H1 (cell line): ENCODE measurements at regions not wholly inside any gene's neighbourhood (a gene's known extent, or its start where the extent isn't known, plus 50 kb on each side); places are given as distances from the start of the nearest gene placed in this dataset.

Source experiments
- CTCF ChIA-PET: fragments of 300-600 bp; sonication (Branson Sonifier 250); formaldehyde crosslinking; loops from one replicate; lab custom pipeline; 2021; ENCODE audit not compliant: partially characterized antibody; lab: Charles Lee
- POLR2A ChIA-PET: fragments of 300-600 bp; sonication (Branson Sonifier 250); formaldehyde crosslinking; loops from one replicate; lab custom pipeline; 2021; ENCODE audit warnings: inconsistent platforms; ENCODE audit not compliant: partially characterized antibody; lab: Charles Lee
- DNase-seq, 2 experiments: peaks; one replicate each; pipeline versions ENCODE4 v3.0.0 to v3.0.0-alpha.2; 2010 to 2022; ENCODE audit warnings: low spot score in 2 of 2, low read depth in 1 of 2, mixed read lengths in 1 of 2
- FAIRE-seq: peaks from 2 replicates; lab custom pipeline; 2011; peaks lifted over from hg19 to GRCh38; lab: Jason Lieb, UNC
- H2AFZ ChIP-seq: 2 replicates; pipeline ENCODE4 v1.8.1; 2012; ENCODE audit warnings: low read length, inconsistent platforms
- H2AK5ac ChIP-seq: 2 replicates; pipeline ENCODE4 v1.6.1; 2013; ENCODE audit warnings: low read depth, low read length
- H2BK120ac ChIP-seq: replicated peaks from 2 replicates; pipeline ENCODE3; 2013; ENCODE audit warnings: low read depth, low read length, inconsistent platforms
- H2BK12ac ChIP-seq: 2 replicates; pipeline ENCODE4 v1.6.1; 2013; ENCODE audit warnings: low read depth, low read length
- H2BK15ac ChIP-seq: 2 replicates; pipeline ENCODE4 v1.6.1; 2013; ENCODE audit warnings: low read length
- H2BK20ac ChIP-seq: 2 replicates; pipeline ENCODE4 v1.6.1; 2013; ENCODE audit warnings: low read length
- H2BK5ac ChIP-seq: 2 replicates; pipeline ENCODE4 v1.6.1; 2013; ENCODE audit warnings: low read depth, low read length
- H3K14ac ChIP-seq: 2 replicates; pipeline ENCODE4 v1.6.1; 2013; ENCODE audit warnings: inconsistent platforms; ENCODE audit not compliant: insufficient read length
- H3K18ac ChIP-seq: 2 replicates; pipeline ENCODE4 v1.6.1; 2013; ENCODE audit warnings: low read length; ENCODE audit errors: extremely low read depth
- H3K23ac ChIP-seq: 2 replicates; pipeline ENCODE4 v1.6.1; 2013; ENCODE audit warnings: inconsistent platforms; ENCODE audit not compliant: insufficient read length
- H3K23me2 ChIP-seq: 2 replicates; pipeline ENCODE4 v1.6.1; 2013; ENCODE audit warnings: low read depth, low read length
- H3K27ac ChIP-seq: 2 replicates; pipeline ENCODE4 v1.6.1; 2011; ENCODE audit warnings: low read depth, low read length, inconsistent platforms
- H3K27me3 ChIP-seq, 4 experiments: replicated peaks in 1 of 4; 1 replicate in 1 of 4; 2 replicates in 3 of 4; pipeline versions ENCODE4 v1.6.1 to v1.8.1; 2011 to 2013; ENCODE audit warnings: low read length in 3 of 4, mild to moderate bottlenecking in 3 of 4, inconsistent platforms in 2 of 4, mixed read lengths in 2 of 4, moderate library complexity in 1 of 4; ENCODE audit not compliant: control insufficient read depth in 3 of 4, insufficient read depth in 3 of 4; ENCODE audit errors: extremely low read depth in 1 of 4
- H3K36me3 ChIP-seq, 4 experiments: 2 replicates each; pipeline versions ENCODE4 v1.6.1 to v1.8.1; 2011 to 2013; ENCODE audit warnings: mild to moderate bottlenecking in 4 of 4, low read length in 3 of 4, moderate library complexity in 2 of 4, control low read depth in 1 of 4, inconsistent platforms in 1 of 4; ENCODE audit not compliant: insufficient read depth in 4 of 4, control insufficient read depth in 2 of 4
- H3K4ac ChIP-seq: replicated peaks from 2 replicates; pipeline ENCODE3; 2013; ENCODE audit warnings: low read length, low read depth, mixed read lengths, inconsistent platforms; ENCODE audit not compliant: insufficient read length
- H3K4me1 ChIP-seq, 4 experiments: replicated peaks in 1 of 4; 1 replicate in 1 of 4; 2 replicates in 3 of 4; pipeline versions ENCODE4 v1.6.1 to v1.8.1; 2011 to 2013; ENCODE audit warnings: low read length in 3 of 4, inconsistent platforms in 2 of 4, mixed read lengths in 1 of 4; ENCODE audit not compliant: insufficient read depth in 4 of 4, control insufficient read depth in 3 of 4
- H3K4me2 ChIP-seq, 2 experiments: 2 replicates each; pipeline versions ENCODE4 v1.6.1 to v1.8.1; 2011 to 2013; ENCODE audit warnings: low read depth in 2 of 2, low read length in 2 of 2, control low read depth in 1 of 2, inconsistent platforms in 1 of 2, mild to moderate bottlenecking in 1 of 2; ENCODE audit not compliant: insufficient read depth in 1 of 2
- H3K4me3 ChIP-seq, 4 experiments: fragments of 200-600, 300-600 bp in 1 of 4; sonication (generic), shearing (Covaris generic), sonication (Bioruptor Twin) in 1 of 4; 2 replicates each; pipeline versions ENCODE4 v1.5.1 to v1.8.1; 2011 to 2016; ENCODE audit warnings: low read length in 4 of 4, low read depth in 3 of 4, control low read depth in 2 of 4, inconsistent platforms in 2 of 4, mild to moderate bottlenecking in 2 of 4, mixed read lengths in 1 of 4, moderate library complexity in 1 of 4; ENCODE audit not compliant: insufficient read depth in 2 of 4; ENCODE audit errors: extremely low read depth in 1 of 4
- H3K56ac ChIP-seq: replicated peaks from 2 replicates; pipeline ENCODE3; 2013; ENCODE audit warnings: low read depth, mild to moderate bottlenecking, mixed read lengths, low read length, inconsistent platforms; ENCODE audit not compliant: insufficient read length
- H3K79me1 ChIP-seq: 2 replicates; pipeline ENCODE4 v1.6.1; 2013; ENCODE audit warnings: low read depth, low read length, control low read depth
- H3K79me2 ChIP-seq, 2 experiments: 2 replicates each; pipeline versions ENCODE4 v1.6.1 to v1.8.1; 2012 to 2013; ENCODE audit warnings: low read length in 2 of 2, mild to moderate bottlenecking in 2 of 2, inconsistent platforms in 1 of 2; ENCODE audit not compliant: insufficient read depth in 2 of 2, control insufficient read depth in 1 of 2
- H3K9ac ChIP-seq, 4 experiments: replicated peaks in 1 of 4; 1 replicate in 1 of 4; 2 replicates in 3 of 4; pipeline versions ENCODE4 v1.6.1 to v1.8.1; 2011 to 2013; ENCODE audit warnings: low read depth in 3 of 4, low read length in 3 of 4, control low read depth in 2 of 4, mild to moderate bottlenecking in 2 of 4, moderate library complexity in 2 of 4, inconsistent platforms in 1 of 4; ENCODE audit errors: extremely low read depth in 1 of 4
- H3K9me3 ChIP-seq, 2 experiments: 2 replicates each; pipeline versions ENCODE4 v1.6.1 to v1.8.1; 2012 to 2013; ENCODE audit warnings: mild to moderate bottlenecking in 2 of 2, moderate library complexity in 2 of 2, control low read depth in 1 of 2, inconsistent platforms in 1 of 2, low read depth in 1 of 2, low read length in 1 of 2, mixed read lengths in 1 of 2; ENCODE audit not compliant: insufficient read depth in 2 of 2
- H4K20me1 ChIP-seq, 2 experiments: replicated peaks in 1 of 2; 2 replicates each; pipeline versions ENCODE3 to v1.8.1; 2011 to 2013; ENCODE audit warnings: inconsistent platforms in 2 of 2, low read length in 2 of 2, mild to moderate bottlenecking in 1 of 2; ENCODE audit not compliant: insufficient read depth in 2 of 2, control insufficient read depth in 1 of 2
- H4K5ac ChIP-seq: 2 replicates; pipeline ENCODE4 v1.6.1; 2013; ENCODE audit warnings: low read length, low read depth, mixed read lengths, inconsistent platforms; ENCODE audit not compliant: insufficient read length
- H4K8ac ChIP-seq: 2 replicates; pipeline ENCODE4 v1.8.0; 2013; ENCODE audit warnings: mild to moderate bottlenecking, moderate library complexity, low read length, inconsistent platforms; ENCODE audit not compliant: insufficient read depth; ENCODE audit errors: extremely low read depth
- H4K91ac ChIP-seq: replicated peaks from 2 replicates; pipeline ENCODE3; 2013; ENCODE audit warnings: low read length, mixed read lengths, inconsistent platforms; ENCODE audit not compliant: insufficient read length
- ATF2 ChIP-seq: IDR thresholded peaks from 2 replicates; pipeline ENCODE4 v1.6.1; 2012; ENCODE audit warnings: low read length, inconsistent platforms
- BACH1 ChIP-seq: IDR thresholded peaks from 2 replicates; pipeline ENCODE4 v1.6.1; 2012; ENCODE audit warnings: low read length, improper control_type of control experiment
- CBX8 ChIP-seq: fragments of 300-800, 300-1000 bp; sonication (generic); IDR thresholded peaks from 2 replicates; pipeline ENCODE4 v1.7.1; 2016; ENCODE audit warnings: low read depth, low read length, borderline replicate concordance
- CHD1 ChIP-seq: IDR thresholded peaks from 2 replicates; pipeline ENCODE4 v1.6.1; 2012; ENCODE audit warnings: low read depth, low read length, improper control_type of control experiment
- CHD2 ChIP-seq: IDR thresholded peaks from 2 replicates; pipeline ENCODE4 v1.6.1; 2012; ENCODE audit warnings: low read length, improper control_type of control experiment
- GABPA ChIP-seq: IDR thresholded peaks from 2 replicates; pipeline ENCODE4 v1.6.1; 2011; ENCODE audit warnings: mild to moderate bottlenecking, low read length, moderate library complexity, borderline replicate concordance; ENCODE audit not compliant: insufficient read depth
- KDM4A ChIP-seq: IDR thresholded peaks from one replicate; pipeline ENCODE4 v1.7.1; 2012; ENCODE audit warnings: low read depth, mild to moderate bottlenecking, moderate library complexity, low read length, inconsistent platforms; ENCODE audit not compliant: severe bottlenecking
- MAFK ChIP-seq: IDR thresholded peaks from 2 replicates; pipeline ENCODE4 v1.6.1; 2012; ENCODE audit warnings: low read depth, mild to moderate bottlenecking, improper control_type of control experiment, low read length
- PHF8 ChIP-seq: fragments of 200-600 bp; sonication (generic); conservative IDR thresholded peaks from 2 replicates; pipeline ENCODE4 v1.7.1; 2012; ENCODE audit warnings: low read depth, mild to moderate bottlenecking, inconsistent platforms, low read length, moderate library complexity
- POU5F1 ChIP-seq: IDR thresholded peaks from 2 replicates; pipeline ENCODE4 v1.6.1; 2011; ENCODE audit warnings: low read depth, mild to moderate bottlenecking, low read length, moderate library complexity
- SP4 ChIP-seq: IDR thresholded peaks from 2 replicates; pipeline ENCODE4 v1.6.1; 2012; ENCODE audit warnings: low read length, inconsistent platforms
- TAF7 ChIP-seq: optimal IDR thresholded peaks from 2 replicates; pipeline ENCODE3; 2011; ENCODE audit warnings: low read depth, mild to moderate bottlenecking, inconsistent platforms, low read length, moderate library complexity, borderline replicate concordance
- TCF12 ChIP-seq: IDR thresholded peaks from 2 replicates; pipeline ENCODE4 v1.6.1; 2011; ENCODE audit warnings: low read depth, mild to moderate bottlenecking, low read length
- TEAD4 ChIP-seq: IDR thresholded peaks from 2 replicates; pipeline ENCODE4 v1.6.1; 2012; ENCODE audit warnings: low read depth, low read length, inconsistent platforms, mixed read lengths
- WGBS, 2 experiments: shearing (Covaris generic) in 1 of 2; methylation state at CpG; one replicate each; pipeline versions ENCODE4 v1.1.6 to v1.1.7; 2013 to 2015; ENCODE audit warnings: low lambda C conversion rate in 2 of 2, mixed read lengths in 2 of 2, inconsistent platforms in 1 of 2, low coverage in 1 of 2, missing lambda C conversion rate in 1 of 2; ENCODE audit not compliant: insufficient replicate concordance in 2 of 2, insufficient coverage in 1 of 2, insufficient read length in 1 of 2; ENCODE audit errors: extremely low coverage in 1 of 2, missing lambda C conversion rate in 1 of 2; 5-methylcytosine and 5-hydroxymethylcytosine counted together

- no peak overlapping the region for H2AK5ac ChIP-seq
- H3K27ac ChIP-seq, result no peak overlapping the region
- ChIA-PET POLR2A (interaction anchor here (0.9 kb wide), 2 partner anchors 11 to 17 kb away, joined by 4 read pairs; no protein-coding TSS in a partner anchor), CTCF (interaction anchor here (0.6 to 12.0 kb wide), 52 partner anchors 10 to 1217 kb away, joined by 3 to 150 read pairs (median 4); partner anchors contain the start of gene MYEOV)
- H3K4ac ChIP-seq, result no peak overlapping the region
- H3K27me3 ChIP-seq, result no peaks in the 10 kb centered on the region; a peak in 1 of 7 replicates
- no peak overlapping the region for H3K4me2 ChIP-seq
- H3K79me2 ChIP-seq, result no peaks in the 10 kb centered on the region
- no peaks in the 10 kb centered on the region for H3K23me2 ChIP-seq
- H3K36me3 ChIP-seq, result no peaks in the 10 kb centered on the region
- no peak overlapping the region for H3K9ac ChIP-seq
- WGBS, 2 experiments, result 88% methylated on average over 1 of the region's 1 CpG; no CpG with 5 or more reads in 1 of the 2 experiments
- peaks cover 2 to 4% of the 10 kb centered on the region in 2 experiments for H4K20me1 ChIP-seq
- no peak overlapping the region for H3K23ac ChIP-seq
- H3K18ac ChIP-seq, result no peak overlapping the region
- H3K9me3 ChIP-seq, result peaks cover 5 to 6% of the 10 kb centered on the region in 2 experiments; a peak in 3 of 4 replicates
- H4K8ac ChIP-seq, result no peak overlapping the region
- peaks cover 0 to 7% (median 3%) of the 10 kb centered on the region in 4 experiments; a peak in 5 of 7 replicates for H3K4me1 ChIP-seq
- no peak overlapping the region for H2BK15ac ChIP-seq
- H3K4me3 ChIP-seq, result no peak overlapping the region
- FAIRE-seq, result peak; percentile 72
- H4K91ac ChIP-seq, result no peak overlapping the region
- no peak overlapping the region for H3K14ac ChIP-seq
- no peak for DNase-seq
- no peak overlapping the region for H2BK12ac ChIP-seq
- H2AFZ ChIP-seq, result no peak overlapping the region
- H3K56ac ChIP-seq, result no peak overlapping the region
- no peak overlapping the region for H4K5ac ChIP-seq
- peaks cover 3% of the 10 kb centered on the region; the same call in 1 of the 2 replicates for H3K79me1 ChIP-seq
- H2BK120ac ChIP-seq, result no peak overlapping the region
- no peak overlapping the region for H2BK20ac ChIP-seq
- H2BK5ac ChIP-seq, result no peak overlapping the region
- no peak for TF ChIP-seq GABPA
- TF ChIP-seq MAFK, result no peak
- TF ChIP-seq POU5F1, result no peak
- no peak for TF ChIP-seq TAF7
- no peak for TF ChIP-seq PHF8
- no peak for TF ChIP-seq CHD2
- no peak for TF ChIP-seq ATF2
- no peak for TF ChIP-seq KDM4A
- no peak for TF ChIP-seq SP4
- no peak for TF ChIP-seq BACH1
- no peak for TF ChIP-seq CHD1
- TF ChIP-seq CBX8, result no peak
- no peak for TF ChIP-seq TCF12
- peak; percentile 85 for TF ChIP-seq TEAD4
These were observed 113.0 kb downstream of the CTTN start for GRCh38 chr11:70511345-70511744.
